Fibroblast of lung (primary cell): ENCODE measurements at regions not wholly inside any gene's neighbourhood (a gene's known extent, or its start where the extent isn't known, plus 50 kb on each side); places are given as distances from the start of the nearest gene placed in this dataset.

ENCODE experiments used
- CTCF ChIP-seq, 2 donors: IDR thresholded peaks in 1 of 2; conservative IDR thresholded peaks in 1 of 2; 1 replicate in 1 of 2; 2 replicates in 1 of 2; pipeline ENCODE4 v1.5.1; 2011 to 2012; ENCODE audit warnings: low read length in 2 of 2, control low read depth in 1 of 2, inconsistent platforms in 1 of 2, low read depth in 1 of 2, mild to moderate bottlenecking in 1 of 2
- EZH2 ChIP-seq: IDR thresholded peaks from 2 replicates; pipeline ENCODE4 v1.5.1; 2012; ENCODE audit warnings: low read length, control low read depth, mild to moderate bottlenecking; ENCODE audit errors: missing control alignments

DNA sequence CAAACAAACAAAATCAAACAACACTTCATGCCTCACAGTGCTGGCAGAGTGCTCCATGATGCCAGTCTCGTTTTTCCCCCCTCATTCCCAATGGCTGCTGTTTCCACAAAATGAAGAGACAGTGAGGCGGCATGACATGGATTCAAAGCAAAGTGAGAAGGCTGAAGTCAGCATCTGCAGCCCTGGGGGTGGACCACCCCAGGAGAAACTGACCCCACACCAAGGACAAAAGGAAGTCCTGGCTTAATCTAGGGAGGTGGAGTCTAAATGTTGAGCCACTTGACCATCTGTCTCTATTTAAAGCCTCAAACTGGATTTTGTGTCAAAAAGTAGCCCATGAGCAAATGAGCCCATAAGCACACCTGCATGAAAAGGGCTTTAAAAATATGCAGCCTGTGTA is 151.2 kb upstream of the RORA start:
- TF ChIP-seq CTCF (conservative IDR thresholded peaks at IDR 0.05 in 1 of 2, IDR thresholded peaks at IDR 0.05 in 1 of 2; ENCODE audit: low read depth in 1 of 2, low read length in 2 of 2), result no peak
- no peak for TF ChIP-seq EZH2
